GM12878 (cell line): ENCODE measurements at regions not wholly inside any gene's neighbourhood (a gene's known extent, or its start where the extent isn't known, plus 50 kb on each side); places are given as distances from the start of the nearest gene placed in this dataset.

Source experiments
- ATAC-seq: fragments of 200-7000 bp; cut with Tn5 transposase; 3 replicates; pipeline ENCODE4 v1.9.1; 2020; ENCODE audit warnings: mild to moderate bottlenecking, moderate library complexity
- BruUV-seq: library from RNA; stranded (reverse); fragments of 400-500 nt; replicated peaks from 2 replicates; lab custom pipeline; 2021; lab: Mats Ljungman, UMichigan
- CTCF ChIA-PET: fragments of 300-600 bp; sonication (Branson Sonifier 250); formaldehyde crosslinking; extraction: SDS; loops from one replicate; lab custom pipeline; 2021; ENCODE audit warnings: inconsistent platforms; lab: Yijun Ruan, JAX
- POLR2A ChIA-PET: fragments of 350-600 bp; formaldehyde crosslinking; extraction: SDS; loops from one replicate; lab custom pipeline; 2021; ENCODE audit warnings: inconsistent platforms; lab: Charles Lee
- RAD21 ChIA-PET: fragments of 300-600 bp; sonication (Branson Sonifier 250); formaldehyde crosslinking; loops from one replicate; lab custom pipeline; 2023; ENCODE audit warnings: antibody characterized with exemption; ENCODE audit not compliant: unreplicated experiment; lab: Charles Lee
- SMC1A ChIA-PET: fragments of 300-600 bp; sonication (Branson Sonifier 250); formaldehyde crosslinking; loops from one replicate; lab custom pipeline; 2023; ENCODE audit not compliant: unreplicated experiment, uncharacterized antibody; lab: Charles Lee
- DNase-seq: peaks from one replicate; pipeline ENCODE4 v3.0.0-alpha.2; 2011; ENCODE audit warnings: low read depth, low spot score
- FAIRE-seq: peaks from 3 replicates; lab custom pipeline; 2011; peaks lifted over from hg19 to GRCh38; lab: Jason Lieb, UNC
- H2AFZ ChIP-seq: 2 replicates; pipeline ENCODE4 v1.6.0; 2011; ENCODE audit warnings: low read depth, low read length, control low read depth; ENCODE audit not compliant: control insufficient read depth
- H3K27ac ChIP-seq: 2 replicates; pipeline ENCODE4 v1.5.1; 2011; ENCODE audit warnings: control low read depth; ENCODE audit not compliant: control insufficient read depth, insufficient read depth
- H3K27me3 ChIP-seq, 2 experiments: replicated peaks in 1 of 2; 2 replicates each; pipeline versions ENCODE4 v1.6.0 to v1.6.1; 2011; ENCODE audit warnings: low read length in 1 of 2; ENCODE audit not compliant: control insufficient read depth in 2 of 2, insufficient read depth in 2 of 2
- H3K36me3 ChIP-seq, 2 experiments: 2 replicates each; pipeline ENCODE4 v1.5.1; 2011; ENCODE audit warnings: low read length in 1 of 2; ENCODE audit not compliant: control insufficient read depth in 2 of 2, insufficient read depth in 2 of 2
- H3K4me1 ChIP-seq: 2 replicates; pipeline ENCODE4 v1.6.1; 2011; ENCODE audit warnings: mild to moderate bottlenecking, low read length, moderate library complexity, mixed read lengths; ENCODE audit not compliant: control insufficient read depth, insufficient read depth
- H3K4me2 ChIP-seq: 2 replicates; pipeline ENCODE4 v1.6.0; 2011; ENCODE audit warnings: control low read depth; ENCODE audit not compliant: control insufficient read depth, insufficient read depth
- H3K4me3 ChIP-seq: fragments of 200-600 bp; sonication (generic); 2 replicates; pipeline ENCODE4 v1.5.1; 2016
- H3K79me2 ChIP-seq: 2 replicates; pipeline ENCODE4 v1.6.0; 2011; ENCODE audit warnings: low read length; ENCODE audit not compliant: control insufficient read depth, insufficient read depth
- H3K9ac ChIP-seq: 2 replicates; pipeline ENCODE4 v1.8.0; 2011; ENCODE audit warnings: low read length, control low read depth, mixed read lengths; ENCODE audit not compliant: control insufficient read depth, insufficient read depth
- H3K9me3 ChIP-seq: replicated peaks from 3 replicates; pipeline ENCODE4 v1.5.1; 2011; ENCODE audit warnings: mild to moderate bottlenecking, low read length; ENCODE audit not compliant: control insufficient read depth, insufficient read depth
- H4K20me1 ChIP-seq: 2 replicates; pipeline ENCODE4 v1.6.0; 2011; ENCODE audit not compliant: control insufficient read depth, insufficient read depth
- FOXM1 ChIP-seq: IDR thresholded peaks from 2 replicates; pipeline ENCODE4 v1.6.1; 2012; ENCODE audit warnings: low read depth, mild to moderate bottlenecking, inconsistent platforms, low read length, moderate library complexity
- HCFC1 ChIP-seq: fragments of 150-350 bp; IDR thresholded peaks from 2 replicates; pipeline ENCODE4 v1.6.1; 2014; ENCODE audit warnings: low read length
- HDAC6 ChIP-seq: fragments of 200-600 bp; sonication (generic); IDR thresholded peaks from one replicate; pipeline ENCODE4 v1.8.0; 2017; ENCODE audit warnings: antibody characterized with exemption; ENCODE audit not compliant: unreplicated experiment
- IKZF1 ChIP-seq: fragments of 450-650 bp; conservative IDR thresholded peaks from 2 replicates; pipeline ENCODE4 v1.6.1; 2017; ENCODE audit warnings: antibody characterized with exemption, mild to moderate bottlenecking
- PAX5 ChIP-seq: IDR thresholded peaks from 2 replicates; pipeline ENCODE4 v1.6.1; 2011; ENCODE audit warnings: low read depth, low read length, borderline replicate concordance
- SMAD1 ChIP-seq: fragments of 450-650 bp; IDR thresholded peaks from 2 replicates; pipeline ENCODE4 v1.6.1; 2018; ENCODE audit warnings: mild to moderate bottlenecking, low read depth; ENCODE audit not compliant: partially characterized antibody
- SP1 ChIP-seq: IDR thresholded peaks from one replicate; pipeline ENCODE4 v1.6.1; 2011; ENCODE audit warnings: low read depth, low read length
- SPI1 ChIP-seq: IDR thresholded peaks from 2 replicates; pipeline ENCODE4 v1.6.1; 2011; ENCODE audit warnings: low read depth, mild to moderate bottlenecking, low read length, moderate library complexity, borderline replicate concordance; ENCODE audit not compliant: insufficient read depth
- SREBF2 ChIP-seq: IDR thresholded peaks from 2 replicates; pipeline ENCODE4 v1.6.1; 2012; ENCODE audit warnings: mild to moderate bottlenecking, low read length
- STAT3 ChIP-seq: IDR thresholded peaks from 2 replicates; pipeline ENCODE4 v1.6.1; 2011; ENCODE audit warnings: low read depth, low read length, improper control_type of control experiment
- SUZ12 ChIP-seq: fragments of 200-600 bp; sonication (generic); IDR thresholded peaks from one replicate; pipeline ENCODE4 v1.6.1; 2018; ENCODE audit warnings: antibody characterized with exemption, mild to moderate bottlenecking; ENCODE audit not compliant: unreplicated experiment
- ZNF274 ChIP-seq: IDR thresholded peaks from one replicate; pipeline ENCODE4 v1.8.0; 2011; ENCODE audit not compliant: insufficient read length, insufficient read depth
- ZZZ3 ChIP-seq: IDR thresholded peaks from 2 replicates; pipeline ENCODE4 v1.6.1; 2011; ENCODE audit warnings: low read depth; ENCODE audit not compliant: control insufficient read depth, insufficient read length
- WGBS: methylation state at CpG from one replicate; pipeline ENCODE4 v1.1.6; 2016; ENCODE audit warnings: low lambda C conversion rate; ENCODE audit not compliant: insufficient replicate concordance, insufficient coverage; ENCODE audit errors: missing lambda C conversion rate; 5-methylcytosine and 5-hydroxymethylcytosine counted together
- in situ Hi-C: fragments of 300-500 bp; cut with MboI; formaldehyde crosslinking; loops from 9 replicates; pipeline ENCODE4 v1.14.3; 2018; ENCODE audit warnings: mixed read lengths
- intact Hi-C: fragments of 100-400 bp; cut with micrococcal nuclease; formaldehyde crosslinking; loops from one replicate; pipeline ENCODE4 v1.14.2; 2022; ENCODE audit not compliant: unreplicated experiment
- TF ChIP-seq, protein P1 (sequence below): fragments of 450-650 bp; IDR thresholded peaks from 2 replicates; pipeline ENCODE4 v1.6.1; 2016; ENCODE audit warnings: mild to moderate bottlenecking, moderate library complexity, borderline replicate concordance
- TF ChIP-seq, protein P2 (sequence below): fragments of 450-650 bp; IDR thresholded peaks from 2 replicates; pipeline ENCODE4 v1.6.1; 2014; ENCODE audit warnings: mild to moderate bottlenecking
- TF ChIP-seq, protein P3 (sequence below): fragments of 450-650 bp; formaldehyde crosslinking; IDR thresholded peaks from 2 replicates; pipeline ENCODE4 v1.5.0; 2022; ENCODE audit warnings: mild to moderate bottlenecking, missing genetic modification characterization

DNA sequence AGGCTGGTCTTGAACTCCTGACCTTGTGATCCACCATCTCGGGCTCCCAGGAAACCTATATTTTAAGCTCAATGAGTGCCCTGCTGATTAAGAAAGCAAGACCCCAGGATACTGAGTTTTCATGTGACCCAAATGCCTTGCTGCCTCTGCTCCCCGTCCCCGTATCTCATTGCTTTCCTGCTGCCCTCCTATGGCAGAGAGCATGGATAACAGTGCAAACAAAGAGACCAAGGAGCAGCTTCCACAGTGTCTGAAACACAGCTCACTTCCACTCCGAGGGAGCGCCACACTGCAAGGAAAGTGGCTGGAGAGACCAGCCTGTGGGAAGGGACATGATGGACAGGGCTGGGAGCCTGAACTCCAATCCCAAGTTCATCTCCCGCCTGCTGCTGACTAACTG lies 246.8 kb downstream of the TMEM182 start (continued):
- TF ChIP-seq STAT3, result no peak
- TF ChIP-seq SUZ12, result no peak
- no peak for TF ChIP-seq FOXM1
- TF ChIP-seq, protein P1, sequence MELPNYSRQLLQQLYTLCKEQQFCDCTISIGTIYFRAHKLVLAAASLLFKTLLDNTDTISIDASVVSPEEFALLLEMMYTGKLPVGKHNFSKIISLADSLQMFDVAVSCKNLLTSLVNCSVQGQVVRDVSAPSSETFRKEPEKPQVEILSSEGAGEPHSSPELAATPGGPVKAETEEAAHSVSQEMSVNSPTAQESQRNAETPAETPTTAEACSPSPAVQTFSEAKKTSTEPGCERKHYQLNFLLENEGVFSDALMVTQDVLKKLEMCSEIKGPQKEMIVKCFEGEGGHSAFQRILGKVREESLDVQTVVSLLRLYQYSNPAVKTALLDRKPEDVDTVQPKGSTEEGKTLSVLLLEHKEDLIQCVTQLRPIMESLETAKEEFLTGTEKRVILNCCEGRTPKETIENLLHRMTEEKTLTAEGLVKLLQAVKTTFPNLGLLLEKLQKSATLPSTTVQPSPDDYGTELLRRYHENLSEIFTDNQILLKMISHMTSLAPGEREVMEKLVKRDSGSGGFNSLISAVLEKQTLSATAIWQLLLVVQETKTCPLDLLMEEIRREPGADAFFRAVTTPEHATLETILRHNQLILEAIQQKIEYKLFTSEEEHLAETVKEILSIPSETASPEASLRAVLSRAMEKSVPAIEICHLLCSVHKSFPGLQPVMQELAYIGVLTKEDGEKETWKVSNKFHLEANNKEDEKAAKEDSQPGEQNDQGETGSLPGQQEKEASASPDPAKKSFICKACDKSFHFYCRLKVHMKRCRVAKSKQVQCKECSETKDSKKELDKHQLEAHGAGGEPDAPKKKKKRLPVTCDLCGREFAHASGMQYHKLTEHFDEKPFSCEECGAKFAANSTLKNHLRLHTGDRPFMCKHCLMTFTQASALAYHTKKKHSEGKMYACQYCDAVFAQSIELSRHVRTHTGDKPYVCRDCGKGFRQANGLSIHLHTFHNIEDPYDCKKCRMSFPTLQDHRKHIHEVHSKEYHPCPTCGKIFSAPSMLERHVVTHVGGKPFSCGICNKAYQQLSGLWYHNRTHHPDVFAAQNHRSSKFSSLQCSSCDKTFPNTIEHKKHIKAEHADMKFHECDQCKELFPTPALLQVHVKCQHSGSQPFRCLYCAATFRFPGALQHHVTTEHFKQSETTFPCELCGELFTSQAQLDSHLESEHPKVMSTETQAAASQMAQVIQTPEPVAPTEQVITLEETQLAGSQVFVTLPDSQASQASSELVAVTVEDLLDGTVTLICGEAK, result no peak
- no peak for TF ChIP-seq HDAC6
- no peak for TF ChIP-seq HCFC1

DNA sequence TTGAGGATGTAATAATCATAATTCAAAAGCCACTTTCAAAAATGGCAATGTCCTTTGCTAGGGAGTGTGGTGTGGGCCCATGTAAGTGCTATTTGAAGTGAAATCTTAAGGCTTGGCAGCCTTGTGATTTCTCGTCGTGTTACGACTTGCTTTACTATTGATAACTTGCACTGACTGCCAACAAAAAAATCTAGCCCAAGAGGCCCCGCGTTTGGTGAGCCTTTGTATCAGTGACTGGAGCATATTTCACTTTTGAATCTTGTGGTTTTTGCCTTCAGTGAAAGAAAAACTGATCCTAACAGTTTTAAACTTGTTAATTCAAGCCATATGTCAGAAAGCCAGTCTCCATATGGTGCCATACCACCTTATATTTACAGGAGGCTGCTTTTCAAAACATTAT lies 248.0 kb downstream of the TMEM182 start:
- in situ Hi-C loops (no loop called here), intact Hi-C loops (no loop called here)
- ATAC-seq (no peak), FAIRE-seq (no peak), DNase-seq (no peak)
- RAD21 ChIA-PET, result no interaction called here
- Histone ChIP-seq H3K27me3 (no peaks in the 10 kb centered on the region), H3K4me3 (no peak overlapping the region), H3K4me1 (no peaks in the 10 kb centered on the region), H2AFZ (no peak overlapping the region), H4K20me1 (no peaks in the 10 kb centered on the region), H3K27ac (no peak overlapping the region), H3K4me2 (no peak overlapping the region), H3K9me3 (no peaks in the 10 kb centered on the region), H3K36me3 (no peaks in the 10 kb centered on the region), H3K9ac (no peak overlapping the region), H3K79me2 (no peaks in the 10 kb centered on the region)
- CTCF ChIA-PET, result no interaction called here
- POLR2A ChIA-PET, result no interaction called here
- 53% methylated on average over 5 of the region's 5 CpGs for WGBS
- SMC1A ChIA-PET, result no interaction called here
- BruUV-seq, result no TSS peak
- TF ChIP-seq PAX5 (no peak), SP1 (no peak), SPI1 (no peak), IKZF1 (no peak), ZNF274 (no peak), ZZZ3 (no peak), SMAD1 (no peak), SREBF2 (no peak)
- TF ChIP-seq, protein P2, sequence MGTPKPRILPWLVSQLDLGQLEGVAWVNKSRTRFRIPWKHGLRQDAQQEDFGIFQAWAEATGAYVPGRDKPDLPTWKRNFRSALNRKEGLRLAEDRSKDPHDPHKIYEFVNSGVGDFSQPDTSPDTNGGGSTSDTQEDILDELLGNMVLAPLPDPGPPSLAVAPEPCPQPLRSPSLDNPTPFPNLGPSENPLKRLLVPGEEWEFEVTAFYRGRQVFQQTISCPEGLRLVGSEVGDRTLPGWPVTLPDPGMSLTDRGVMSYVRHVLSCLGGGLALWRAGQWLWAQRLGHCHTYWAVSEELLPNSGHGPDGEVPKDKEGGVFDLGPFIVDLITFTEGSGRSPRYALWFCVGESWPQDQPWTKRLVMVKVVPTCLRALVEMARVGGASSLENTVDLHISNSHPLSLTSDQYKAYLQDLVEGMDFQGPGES, result no peak
- TF ChIP-seq, protein P3, sequence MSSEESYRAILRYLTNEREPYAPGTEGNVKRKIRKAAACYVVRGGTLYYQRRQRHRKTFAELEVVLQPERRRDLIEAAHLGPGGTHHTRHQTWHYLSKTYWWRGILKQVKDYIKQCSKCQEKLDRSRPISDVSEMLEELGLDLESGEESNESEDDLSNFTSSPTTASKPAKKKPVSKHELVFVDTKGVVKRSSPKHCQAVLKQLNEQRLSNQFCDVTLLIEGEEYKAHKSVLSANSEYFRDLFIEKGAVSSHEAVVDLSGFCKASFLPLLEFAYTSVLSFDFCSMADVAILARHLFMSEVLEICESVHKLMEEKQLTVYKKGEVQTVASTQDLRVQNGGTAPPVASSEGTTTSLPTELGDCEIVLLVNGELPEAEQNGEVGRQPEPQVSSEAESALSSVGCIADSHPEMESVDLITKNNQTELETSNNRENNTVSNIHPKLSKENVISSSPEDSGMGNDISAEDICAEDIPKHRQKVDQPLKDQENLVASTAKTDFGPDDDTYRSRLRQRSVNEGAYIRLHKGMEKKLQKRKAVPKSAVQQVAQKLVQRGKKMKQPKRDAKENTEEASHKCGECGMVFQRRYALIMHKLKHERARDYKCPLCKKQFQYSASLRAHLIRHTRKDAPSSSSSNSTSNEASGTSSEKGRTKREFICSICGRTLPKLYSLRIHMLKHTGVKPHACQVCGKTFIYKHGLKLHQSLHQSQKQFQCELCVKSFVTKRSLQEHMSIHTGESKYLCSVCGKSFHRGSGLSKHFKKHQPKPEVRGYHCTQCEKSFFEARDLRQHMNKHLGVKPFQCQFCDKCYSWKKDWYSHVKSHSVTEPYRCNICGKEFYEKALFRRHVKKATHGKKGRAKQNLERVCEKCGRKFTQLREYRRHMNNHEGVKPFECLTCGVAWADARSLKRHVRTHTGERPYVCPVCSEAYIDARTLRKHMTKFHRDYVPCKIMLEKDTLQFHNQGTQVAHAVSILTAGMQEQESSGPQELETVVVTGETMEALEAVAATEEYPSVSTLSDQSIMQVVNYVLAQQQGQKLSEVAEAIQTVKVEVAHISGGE (CRISPR knock-in tag), result no peak
